CD4-positive, alpha-beta T cell treated with Interleukin-21 for 1 hour (primary cell): ENCODE measurements at regions not wholly inside any gene's neighbourhood (a gene's known extent, or its start where the extent isn't known, plus 50 kb on each side); places are given as distances from the start of the nearest gene placed in this dataset.
"Not testable (repeated sequence)": the region's sequence is repeated elsewhere in the genome, so short reads cannot be mapped to it uniquely, and the experiment has no call there.

Experiments used
- DNase-seq: peaks from one replicate; pipeline ENCODE4 v3.0.0-alpha.2; 2020

DNA sequence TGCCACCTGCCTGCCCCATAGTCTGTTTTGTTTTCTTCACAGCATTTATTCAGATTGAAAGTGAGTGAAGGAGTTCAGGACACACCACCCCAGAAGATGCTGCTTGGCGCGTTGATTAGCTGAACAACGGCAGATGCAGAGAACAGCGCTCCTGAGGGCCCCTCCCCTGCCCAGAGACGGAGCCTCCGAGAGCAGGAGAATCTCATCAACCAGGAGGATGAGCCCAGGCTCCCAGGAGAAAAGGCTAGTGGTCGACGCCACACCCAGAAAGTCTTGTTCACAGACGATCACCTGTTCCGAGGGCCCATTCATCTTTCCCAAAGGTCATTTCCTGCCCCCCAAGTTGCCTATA, 180.4 kb upstream of the PPP1R26 start:
- no peak for DNase-seq

DNA sequence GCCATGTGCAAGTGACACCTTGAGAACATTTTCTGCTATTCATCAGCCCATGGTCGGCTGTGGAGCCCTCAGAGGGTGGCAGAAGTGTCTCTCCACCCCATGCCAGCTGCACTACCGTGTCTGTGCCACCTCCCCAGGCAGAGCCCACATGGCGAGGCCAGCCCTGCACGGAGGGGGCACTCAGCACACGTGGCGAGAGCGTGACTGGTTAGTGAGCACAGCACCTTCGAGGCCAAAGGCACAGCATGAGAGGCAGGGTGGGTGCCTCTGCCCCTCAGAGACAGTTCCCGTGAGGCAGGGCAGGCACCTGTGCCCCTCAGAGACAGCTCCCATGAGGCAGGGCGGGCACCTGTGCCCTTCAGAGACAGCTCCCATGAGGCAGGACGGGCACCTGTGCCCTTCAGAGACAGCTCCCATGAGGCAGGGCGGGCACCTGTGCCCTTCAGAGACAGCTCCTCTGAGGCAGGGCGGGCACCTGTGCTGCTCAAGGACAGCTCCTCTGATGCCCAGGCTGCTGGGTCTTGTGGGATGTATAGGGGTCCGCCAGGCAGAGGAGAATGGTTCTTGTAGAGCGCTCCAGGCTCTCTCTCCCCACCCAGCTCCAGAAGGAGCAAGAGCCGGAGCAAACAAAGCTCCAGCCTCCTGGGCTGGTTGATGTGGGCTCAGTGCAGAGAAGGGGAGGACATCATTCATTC, 179.8 kb upstream of the PPP1R26 start:
- DNase-seq, result no peak

DNA sequence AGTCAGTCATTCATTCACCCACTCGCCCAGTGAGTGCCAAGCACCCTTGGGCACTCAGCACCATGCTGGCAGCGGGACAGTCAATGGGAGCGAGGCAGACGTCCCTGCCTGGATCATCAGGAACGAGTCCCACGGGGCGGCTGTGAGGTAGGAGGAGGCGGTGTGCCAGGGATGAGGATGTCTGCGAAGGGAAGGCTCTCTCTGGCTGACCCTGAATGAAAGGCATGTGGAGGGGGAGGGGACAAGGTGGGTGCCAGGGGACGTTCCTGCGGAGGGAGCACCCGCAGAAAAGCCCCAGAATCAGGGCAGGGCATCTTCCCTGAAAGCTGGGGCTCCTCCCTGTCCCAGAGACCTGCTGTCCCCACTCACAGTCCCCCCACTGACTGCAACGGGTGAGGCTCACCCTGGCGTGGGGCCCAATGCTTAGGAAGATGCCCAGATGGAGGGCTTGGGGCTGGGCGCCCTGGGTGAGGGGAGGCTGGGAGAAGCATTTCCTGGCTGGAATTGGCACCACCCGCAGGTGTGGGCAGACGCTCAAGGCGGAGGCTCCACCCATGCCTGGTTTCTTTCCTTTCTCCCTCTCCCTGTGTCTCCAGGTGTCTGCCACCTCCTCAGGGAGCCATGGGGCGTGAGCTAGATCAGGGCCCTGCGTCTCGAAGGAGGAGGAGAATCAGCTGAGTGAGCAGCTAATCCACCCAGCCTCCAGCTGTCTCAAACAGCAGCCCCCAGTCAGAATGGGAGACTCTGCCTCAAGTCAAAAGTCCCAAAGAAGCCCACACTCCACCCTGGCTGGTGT, 179.0 kb upstream of the PPP1R26 start:
- DNase-seq, result no peak

DNA sequence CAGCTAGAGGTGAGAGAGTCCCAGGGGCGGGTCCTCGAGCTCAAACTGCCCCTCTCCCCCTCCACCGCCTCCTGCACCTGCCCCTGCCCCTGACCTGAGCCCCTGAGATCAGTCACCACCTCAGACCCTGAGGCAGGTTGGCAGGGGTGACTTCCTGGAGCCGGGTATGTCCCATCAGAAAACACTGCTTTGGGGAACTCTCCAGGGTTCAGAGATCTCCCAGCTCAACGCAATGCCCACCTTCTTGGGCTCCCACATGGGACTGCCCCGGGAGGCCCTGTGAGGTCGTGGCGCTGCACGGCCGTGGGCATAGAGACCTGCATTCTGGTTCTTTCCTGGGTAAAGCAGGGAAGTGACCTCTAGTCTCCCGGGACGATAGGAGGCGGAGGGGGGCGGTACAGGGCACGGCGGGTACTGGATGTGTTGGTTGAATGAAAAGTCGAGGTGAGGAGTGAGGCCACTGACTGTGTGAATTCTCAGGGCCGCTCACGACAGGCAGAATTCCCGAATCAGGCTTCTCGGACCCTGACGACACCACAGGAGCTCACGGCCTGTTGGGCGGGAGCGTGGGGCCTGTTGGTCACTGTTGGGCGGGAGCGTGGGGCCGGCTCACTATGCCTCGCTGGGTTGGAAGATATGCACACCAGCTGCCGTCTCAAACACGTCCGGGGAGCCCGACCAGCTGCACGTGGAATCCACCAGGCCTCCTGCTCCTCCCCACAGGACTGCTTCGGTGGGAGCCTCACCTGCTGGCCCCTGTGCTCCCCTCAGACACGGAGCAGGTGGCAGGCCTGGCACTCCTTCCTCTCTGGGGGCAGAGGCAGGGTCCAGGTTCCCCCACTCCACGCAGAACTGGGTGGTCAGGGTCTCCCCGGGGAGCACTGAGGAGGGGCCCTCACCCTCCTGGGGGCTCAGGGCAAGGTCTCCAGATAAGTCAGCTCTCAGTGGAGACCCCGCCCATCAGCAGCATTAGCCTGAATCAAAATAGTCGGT, 178.0 kb upstream of the PPP1R26 start:
- no peak for DNase-seq

DNA sequence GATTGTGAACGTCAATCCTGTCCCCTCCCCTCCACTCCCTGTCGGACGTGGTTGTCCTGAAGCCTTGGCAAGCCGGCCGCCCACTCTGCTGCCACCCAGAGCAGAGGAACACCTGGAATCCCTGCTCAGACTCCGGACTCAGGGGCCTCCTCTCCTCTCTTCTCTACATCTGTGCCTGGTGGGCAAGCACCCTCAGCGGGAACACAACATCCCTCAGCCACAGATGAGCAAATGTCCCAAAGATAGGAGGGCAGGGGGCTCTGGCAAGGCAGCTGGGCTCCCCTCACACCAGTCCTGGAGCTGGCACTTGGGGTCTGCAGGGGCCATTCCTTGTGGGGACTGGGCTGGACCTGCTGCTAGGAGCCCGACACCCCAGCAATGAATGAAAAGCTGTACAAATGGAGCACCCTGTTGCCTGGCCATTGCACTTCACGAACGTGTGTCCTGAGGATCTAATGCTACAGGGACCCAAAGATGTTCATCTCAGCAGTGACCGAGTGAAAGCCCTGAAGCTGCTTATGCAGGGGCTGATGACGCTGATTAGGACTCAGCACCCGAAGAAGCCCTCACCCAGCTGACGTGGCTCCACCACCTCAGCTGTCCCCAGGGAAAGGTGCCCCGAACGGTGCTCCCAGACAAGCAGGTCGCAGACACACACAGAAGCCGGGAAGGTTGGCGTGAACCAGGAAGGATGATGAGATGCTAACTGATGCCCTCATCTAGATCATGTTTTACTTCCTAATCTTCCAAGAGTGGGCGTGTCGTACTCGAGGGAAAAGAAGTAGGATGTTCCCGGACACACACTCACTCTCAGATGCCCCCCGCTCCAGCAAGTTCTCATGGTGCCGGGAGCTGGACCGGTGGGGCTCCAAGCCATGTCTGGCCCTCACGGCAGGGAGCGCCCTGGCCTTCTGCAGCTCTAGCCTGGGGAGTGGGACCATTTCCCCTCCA, 177.0 kb upstream of the PPP1R26 start:
- DNase-seq, result no peak

DNA sequence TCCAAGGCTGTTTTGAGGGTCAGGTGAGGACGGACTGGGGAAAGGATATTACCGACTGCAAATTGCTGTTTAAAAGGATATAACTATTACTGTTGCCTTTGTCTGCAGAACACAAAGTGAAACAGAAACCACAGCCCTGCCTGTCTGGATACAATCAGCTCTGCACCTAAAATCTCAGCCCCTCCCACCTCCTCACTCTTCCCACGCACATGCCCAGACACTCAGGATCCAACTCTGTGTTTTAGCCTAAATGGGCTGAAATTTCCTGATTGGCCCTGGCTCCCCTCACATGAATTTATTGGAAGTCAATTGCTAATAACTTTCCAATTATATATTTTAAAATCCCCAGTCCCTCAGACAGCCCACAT, 176.3 kb upstream of the PPP1R26 start:
- no peak for DNase-seq

DNA sequence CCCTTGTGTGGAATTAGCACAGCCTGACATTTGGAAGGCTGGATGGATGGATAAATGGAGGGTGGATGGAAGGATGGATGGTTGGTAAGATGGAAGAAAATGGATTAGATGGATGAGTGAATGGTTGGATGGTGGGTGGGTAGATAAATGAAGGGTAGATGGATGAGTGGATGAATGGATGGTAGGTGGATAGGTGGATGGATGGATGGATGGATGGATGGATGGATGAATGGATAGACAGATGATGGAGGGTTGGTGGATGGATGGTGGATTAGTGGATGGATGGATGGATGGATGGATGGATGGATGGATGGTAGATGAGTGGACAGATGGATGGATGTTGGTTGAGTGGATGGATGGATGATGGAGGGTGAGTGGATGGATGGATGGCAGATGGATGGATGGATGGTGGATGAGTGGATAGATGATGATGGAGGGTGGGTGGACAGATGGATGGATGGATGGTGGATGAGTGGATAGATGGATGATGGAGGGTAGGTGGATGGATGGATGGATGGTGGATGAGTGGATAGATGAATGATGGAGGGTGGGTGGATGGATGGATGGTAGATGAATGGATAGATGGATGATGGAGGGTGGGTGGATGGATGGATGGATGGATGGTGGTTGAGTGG, 175.6 kb upstream of the PPP1R26 start:
- DNase-seq, result no peak

DNA sequence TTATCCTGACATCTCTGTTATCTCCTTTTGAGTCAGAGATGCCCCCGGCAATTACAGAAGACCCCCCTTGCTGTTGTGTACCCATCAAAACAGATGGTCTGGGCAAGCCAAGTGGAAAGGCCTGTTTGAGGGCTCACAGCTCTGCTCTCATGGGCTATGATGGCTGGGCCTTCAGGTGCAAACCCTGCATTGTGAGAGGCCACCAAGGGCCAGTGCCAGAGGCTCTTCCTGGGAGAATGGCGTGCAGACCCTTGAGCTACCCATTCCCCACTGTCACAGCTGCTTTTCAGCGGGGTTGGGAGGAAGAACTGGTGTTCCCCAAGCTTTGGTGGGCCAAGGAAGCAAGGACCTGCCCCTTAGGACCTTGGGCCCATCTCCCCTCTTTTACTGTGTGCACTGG, 174.7 kb upstream of the PPP1R26 start:
- DNase-seq, result no peak

DNA sequence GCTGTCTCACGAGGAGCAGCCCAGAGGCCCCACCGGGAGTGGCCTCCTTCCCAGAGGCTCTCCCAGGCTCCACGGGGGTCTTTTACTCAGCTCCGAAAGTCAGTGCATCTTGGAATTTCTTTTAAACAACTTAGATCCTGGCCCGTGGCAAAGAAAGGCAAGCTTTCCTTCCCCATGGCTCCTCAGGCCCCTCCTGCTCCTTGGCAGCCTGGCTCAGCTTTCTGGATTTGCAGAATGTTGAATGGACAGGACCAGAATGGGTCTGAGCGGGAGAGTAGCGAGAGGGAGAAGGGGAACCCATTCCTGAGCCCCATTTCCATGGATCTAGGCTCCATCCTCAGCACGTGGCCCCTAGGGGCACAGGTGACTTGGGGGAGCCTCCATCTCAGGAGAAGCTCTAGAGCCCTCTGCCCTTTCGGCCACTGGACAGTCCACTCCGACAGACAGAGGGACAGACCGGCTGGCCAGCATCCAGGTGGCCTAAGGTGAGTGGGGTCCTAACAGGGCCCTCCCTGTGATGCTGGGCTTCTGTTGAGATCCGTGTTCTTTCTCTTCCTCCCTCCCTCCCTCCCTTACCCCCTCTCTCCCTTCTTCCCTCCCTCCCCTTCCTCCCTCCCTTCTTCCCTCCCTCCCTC, 173.9 kb upstream of the PPP1R26 start:
- DNase-seq, result no peak

DNA sequence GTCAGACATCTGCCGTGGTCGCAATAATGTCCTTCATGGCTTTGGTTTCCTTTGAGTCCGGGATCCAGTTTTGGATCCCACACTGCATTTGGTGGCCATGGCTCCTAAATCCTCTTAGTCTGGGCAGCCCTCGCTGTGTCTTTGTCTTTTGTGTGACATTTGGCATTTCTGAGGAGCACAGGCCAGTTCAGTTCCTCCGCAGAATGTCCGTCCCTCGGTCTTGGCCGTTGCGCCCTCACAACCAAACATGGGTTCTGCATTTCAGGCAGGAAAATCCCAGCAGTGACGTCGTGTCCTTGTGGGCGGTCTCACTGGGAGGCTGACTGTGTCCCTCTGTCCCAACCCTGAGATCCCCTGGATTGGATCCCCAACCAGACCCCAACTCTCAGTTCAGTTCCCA, 172.9 kb upstream of the PPP1R26 start:
- no peak for DNase-seq

DNA sequence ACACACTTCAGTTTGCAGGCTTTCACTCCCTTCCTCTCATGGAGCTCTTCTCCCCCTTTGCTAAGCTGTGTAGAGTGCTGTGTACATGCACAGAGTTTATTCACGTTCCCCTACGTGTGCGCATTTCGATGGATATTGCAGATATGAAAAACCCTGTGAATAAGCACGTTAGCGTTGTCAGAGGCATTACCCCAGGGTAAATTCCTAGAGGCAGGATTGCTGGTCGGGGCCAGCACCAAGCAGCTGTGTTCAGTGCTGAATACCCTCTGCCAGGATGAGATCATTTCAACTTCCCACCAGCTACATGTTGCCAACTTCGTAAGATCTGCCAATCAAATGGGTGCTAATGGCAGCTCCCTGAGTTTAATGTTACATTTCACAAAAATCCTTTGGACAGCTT, 172.3 kb upstream of the PPP1R26 start:
- DNase-seq, result no peak

DNA sequence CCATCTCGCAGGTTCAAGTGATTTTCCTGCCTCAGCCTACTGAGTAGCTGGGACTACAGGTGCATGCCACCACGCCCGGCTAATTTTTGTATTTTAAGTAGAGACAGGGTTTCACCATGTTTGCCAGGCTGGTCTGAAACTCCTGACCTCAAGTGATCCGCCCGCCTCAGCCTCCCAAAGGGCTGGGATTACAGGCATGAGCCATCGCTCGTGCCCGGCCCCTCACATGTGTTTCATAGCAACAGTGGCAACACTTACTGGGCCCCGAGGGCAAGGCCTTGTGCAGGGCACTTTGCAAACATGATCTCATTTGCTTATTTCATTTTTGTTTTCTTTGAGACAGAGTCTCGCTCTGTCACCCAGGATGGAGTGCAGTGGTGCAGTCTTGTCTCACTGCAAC, 171.7 kb upstream of the PPP1R26 start:
- DNase-seq, result not testable (repeated sequence)

DNA sequence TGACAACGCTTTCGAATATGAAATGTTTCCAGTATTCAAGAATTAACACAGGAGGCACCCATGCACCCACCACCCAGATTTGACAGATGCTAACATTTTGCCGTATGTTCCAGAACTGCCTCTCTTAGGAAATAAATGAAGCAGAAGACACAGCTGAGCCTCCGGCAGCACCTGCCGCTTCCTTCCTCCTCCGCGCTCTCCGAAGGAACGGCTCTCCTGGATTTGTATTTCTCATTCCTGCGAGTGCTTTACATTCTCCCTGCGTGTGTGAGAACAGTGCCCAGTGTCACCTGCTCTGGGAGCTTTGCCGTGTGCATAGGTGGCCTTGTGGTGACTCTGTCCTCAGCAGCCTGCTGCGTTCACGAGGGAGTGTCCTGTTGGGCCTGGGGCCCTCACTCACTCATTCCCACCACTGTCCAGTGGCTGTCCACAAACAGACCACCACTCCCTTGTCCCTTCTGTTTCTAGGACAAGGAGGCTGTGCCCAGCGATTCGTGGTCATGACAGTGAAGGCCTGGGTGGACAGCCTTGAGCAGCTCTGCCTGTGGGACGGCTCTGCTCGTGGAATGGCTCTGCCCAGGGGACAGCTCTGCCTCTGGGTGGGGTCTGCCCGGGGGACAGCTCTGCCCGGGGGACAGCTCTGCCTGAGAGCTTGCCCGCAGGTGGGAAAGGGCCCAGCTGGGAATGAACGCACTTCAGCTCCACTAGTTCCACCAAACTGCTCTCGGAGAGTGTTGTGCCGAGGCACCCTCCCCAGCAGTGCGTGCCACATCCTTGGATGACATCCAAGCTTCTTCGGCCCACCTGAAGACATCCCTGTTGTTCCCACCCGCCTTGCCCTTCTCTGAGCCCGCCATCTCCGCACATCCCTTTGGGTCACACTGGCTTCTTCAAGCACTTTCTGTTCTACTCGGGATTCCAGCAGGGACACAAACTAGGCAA, 170.5 kb upstream of the PPP1R26 start:
- no peak for DNase-seq

DNA sequence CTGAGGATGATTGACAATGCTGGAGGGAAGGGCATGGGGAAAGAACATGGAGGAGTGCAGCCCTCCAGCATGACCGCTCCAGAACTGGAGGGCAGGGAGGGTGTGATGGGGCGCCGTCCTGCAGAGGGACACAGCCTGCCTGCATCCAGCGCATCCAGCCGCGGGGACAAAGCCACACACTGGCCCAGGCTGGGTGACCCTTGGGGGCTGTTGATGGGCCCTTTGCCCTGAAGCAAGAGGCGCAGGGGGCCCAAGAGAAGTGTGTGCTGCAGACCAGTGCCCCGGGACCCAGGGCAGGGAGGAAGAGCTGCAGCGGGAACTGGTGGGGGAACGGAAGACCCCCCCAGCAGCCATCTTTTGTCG, 169.8 kb upstream of the PPP1R26 start:
- no peak for DNase-seq

DNA sequence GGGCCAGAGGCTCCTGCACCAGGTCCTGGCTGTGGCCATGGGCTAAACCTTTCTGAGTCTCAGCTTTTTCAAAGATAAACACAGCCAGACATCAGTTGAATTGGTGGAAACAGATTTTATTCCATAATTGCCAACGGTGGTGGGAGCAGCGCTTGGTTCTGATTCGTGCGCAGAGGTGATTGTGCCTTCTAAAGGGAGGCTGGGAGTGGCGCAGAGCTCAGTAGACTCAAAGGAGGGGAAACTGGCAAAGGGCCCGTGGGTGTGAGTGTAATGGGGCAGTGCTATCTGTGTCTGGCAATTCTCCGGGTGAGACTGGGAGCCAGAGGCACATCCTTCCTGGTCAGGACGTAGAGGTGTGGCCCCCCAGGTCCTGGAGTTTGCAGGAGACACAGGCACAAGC, 169.4 kb upstream of the PPP1R26 start:
- DNase-seq, result no peak

DNA sequence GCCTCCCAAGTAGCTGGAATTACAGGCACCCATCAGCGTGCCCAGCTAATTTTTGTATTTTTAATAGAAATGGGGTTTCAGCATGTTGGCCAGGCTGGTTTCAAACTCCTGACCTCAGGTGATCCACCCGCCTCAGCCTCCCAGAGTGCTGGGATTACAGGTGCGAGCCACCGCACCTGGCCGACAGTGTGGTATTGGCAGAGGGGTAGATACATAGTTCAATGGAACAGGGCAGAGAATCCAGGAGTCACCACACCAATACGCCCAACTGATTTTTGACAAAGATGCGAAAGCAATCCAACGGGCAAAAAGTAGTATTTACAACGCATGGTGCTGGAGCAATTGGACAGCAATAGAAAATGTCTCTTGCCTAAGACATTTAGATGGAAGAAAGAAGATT, 164.0 kb upstream of the PPP1R26 start:
- no peak for DNase-seq

DNA sequence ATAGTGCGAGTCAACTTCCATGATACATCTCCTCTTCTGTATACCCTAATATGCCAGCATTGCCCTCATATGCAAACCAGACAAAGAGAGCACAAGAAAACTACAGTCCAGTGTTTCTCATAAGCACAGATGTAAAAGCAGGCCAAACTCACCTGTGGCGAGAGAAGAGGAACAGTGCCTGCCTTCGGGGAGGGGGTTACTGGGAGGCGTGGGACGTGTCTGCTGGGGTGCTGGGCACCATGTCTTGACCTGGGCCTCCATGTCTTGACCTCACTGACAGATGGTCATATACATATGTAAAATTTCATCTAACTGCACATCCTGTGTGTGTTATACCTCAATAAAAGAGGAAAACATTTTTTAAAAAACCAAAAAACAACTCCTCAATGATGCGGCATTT, 159.3 kb upstream of the PPP1R26 start:
- no peak for DNase-seq

DNA sequence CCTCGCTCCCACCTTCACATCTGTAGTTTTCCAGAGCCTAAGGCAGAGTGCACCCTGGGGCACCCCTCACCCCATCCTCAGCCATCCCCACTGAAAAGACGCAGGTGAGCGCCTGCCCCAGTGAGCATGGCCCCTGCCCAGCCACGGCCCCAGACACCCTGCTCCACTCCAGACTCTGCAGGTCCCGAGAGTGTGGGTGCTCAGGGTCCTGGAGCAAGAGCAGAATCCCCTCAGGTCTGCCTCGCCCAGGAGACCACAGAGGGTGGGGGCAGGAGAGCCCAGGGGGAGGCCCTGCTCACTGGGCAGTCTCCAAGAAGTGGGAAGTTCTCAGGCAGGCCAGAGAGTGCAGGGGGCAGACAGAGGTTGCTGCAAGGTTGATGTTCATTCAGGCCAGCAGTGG, 158.6 kb upstream of the PPP1R26 start:
- DNase-seq, result no peak

DNA sequence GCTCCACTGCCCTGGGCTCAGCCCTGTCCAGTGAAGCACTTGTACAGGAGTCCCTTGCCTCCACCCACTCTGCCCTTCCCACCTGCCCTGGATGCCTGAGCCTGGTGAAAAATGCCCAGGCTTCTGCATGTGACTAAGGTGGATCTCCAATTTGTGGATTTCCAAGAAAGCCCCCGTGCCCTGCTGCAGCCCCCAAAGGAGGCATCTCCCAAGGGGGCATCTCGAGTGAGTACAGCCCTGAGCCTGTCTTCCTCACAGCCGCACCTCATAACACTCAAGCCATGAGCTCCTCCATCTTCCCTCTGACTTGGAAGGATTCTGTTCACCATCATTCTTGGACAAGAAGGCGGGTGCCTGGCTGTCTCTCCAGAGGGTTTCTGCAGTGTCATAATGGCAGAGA, 158.0 kb upstream of the PPP1R26 start:
- DNase-seq, result no peak

DNA sequence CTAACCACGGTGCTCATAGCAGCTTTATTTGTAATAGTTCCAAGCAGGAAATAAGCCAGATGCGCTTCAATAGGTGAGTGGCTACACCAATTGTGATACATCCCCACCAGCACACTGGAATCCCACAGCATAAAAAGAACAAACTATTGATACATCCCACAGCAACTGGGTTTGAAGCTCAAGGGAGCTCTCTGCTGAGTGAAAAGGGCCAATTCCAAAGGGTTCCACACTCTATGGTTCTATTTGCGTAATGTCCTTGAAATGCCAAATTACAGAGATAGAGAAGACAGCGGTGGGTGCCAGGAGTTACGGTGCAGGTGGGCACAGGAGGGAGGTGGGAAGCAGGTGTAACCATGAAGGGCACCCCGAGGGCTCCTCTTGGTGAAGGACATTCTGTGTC, 155.3 kb upstream of the PPP1R26 start:
- DNase-seq, result no peak
